HG02759 (cell line): ENCODE measurements at regions not wholly inside any gene's neighbourhood (a gene's known extent, or its start where the extent isn't known, plus 50 kb on each side); places are given as distances from the start of the nearest gene placed in this dataset.

Experiments used
- ATAC-seq: cut with Tn5 transposase; IDR thresholded peaks from one replicate; pipeline ENCODE4 v1.9.1; 2021; ENCODE audit warnings: mild to moderate bottlenecking, moderate library complexity; ENCODE audit not compliant: unreplicated experiment

DNA sequence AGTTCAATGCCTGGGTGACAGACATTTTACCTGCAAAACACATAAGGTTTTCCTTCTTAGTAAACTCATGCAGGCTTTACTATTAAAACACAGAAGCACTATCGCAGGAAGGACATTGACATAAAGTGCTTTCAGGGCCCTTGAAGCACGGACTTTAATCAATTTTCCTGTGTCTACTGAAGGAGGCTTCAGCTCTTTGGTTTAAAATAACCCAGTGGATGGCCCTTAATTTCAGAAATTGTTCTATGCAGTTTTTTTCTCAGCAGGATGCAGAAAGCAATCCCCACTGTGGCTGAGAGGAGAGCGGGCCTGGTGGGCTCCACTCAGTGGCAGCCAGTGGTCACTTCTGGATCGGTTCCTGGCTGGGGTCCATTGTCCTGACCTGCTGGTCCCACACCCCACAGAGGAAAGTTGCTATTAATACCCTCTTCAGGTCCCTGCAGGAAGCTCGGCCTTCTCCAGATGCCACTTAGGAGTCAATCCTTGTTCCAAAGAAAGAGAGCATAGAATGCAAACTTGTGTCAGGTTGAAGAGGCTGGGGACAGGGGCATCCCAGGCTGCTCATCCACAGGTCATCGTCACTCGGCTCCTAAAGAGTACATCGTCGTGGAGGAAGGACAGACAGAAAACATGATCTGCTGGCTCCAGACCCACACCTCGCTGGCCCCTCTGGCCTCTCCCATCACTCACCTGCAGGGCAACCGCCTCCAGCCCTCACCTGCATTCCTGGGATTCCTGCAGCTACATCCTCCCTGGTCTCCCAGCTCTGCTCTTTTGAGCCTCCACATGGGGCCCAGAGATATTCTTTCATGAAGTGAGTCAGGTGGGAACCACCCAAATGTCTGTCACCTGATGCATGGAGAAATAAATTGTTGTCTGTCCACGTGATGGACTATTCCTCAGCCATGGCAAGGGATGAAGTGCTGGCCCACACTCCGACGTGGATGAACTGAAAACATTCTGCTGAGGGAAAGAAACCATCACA lies 153.1 kb downstream of the PSMG1 start:
- ATAC-seq = no peak

DNA sequence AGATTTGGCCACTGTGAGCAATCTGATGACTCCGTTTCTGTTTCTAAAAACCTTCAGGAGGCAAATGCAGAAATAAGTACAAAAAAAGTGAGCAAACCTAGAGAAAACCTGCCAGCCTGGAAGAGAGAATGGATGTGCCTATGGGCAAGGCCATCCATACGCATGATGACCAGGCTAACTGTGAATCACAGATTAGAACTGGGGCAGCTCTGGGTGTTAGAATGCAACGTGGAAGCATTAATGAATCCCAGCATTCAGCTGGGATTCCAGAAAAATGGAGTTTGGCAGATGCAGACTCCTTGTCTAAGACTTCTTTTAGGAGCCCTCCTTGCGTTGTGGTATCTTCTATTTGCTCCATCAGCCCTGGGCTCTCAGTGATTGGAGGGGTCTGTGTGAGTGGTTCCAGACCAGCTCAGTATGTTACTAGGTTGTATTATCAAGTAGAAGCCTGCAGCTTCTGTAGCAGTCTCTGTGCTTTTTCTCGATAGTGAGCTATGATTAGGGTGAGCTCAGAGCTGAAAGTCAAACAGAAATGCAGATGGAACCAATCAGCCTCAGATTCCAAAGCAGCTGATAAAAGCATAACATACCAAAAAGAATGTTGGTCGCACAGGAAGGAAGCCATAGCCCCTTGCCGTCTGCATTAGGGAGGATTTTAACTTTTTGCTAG lies 154.0 kb downstream of the PSMG1 start:
- no peak for ATAC-seq

DNA sequence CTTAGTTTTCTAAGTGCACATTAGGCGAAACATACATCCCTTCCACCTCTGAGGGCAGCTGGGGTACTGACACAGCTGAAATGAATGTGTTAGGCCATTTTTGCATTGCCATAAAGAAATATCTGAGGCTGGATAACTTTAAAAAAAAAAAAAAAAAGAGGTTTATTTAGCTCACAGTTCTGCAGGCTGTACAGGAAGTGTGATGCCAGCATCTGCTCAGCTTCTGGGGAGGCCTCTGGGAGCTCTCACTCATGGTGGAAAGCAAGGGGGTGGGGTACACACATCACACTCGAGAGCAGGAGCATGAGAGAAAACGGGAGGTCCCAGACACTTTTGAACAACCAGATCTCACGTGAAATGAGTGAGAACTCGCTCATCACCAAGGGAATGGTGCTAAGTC lies 158.1 kb downstream of the PSMG1 start:
- ATAC-seq = no peak

DNA sequence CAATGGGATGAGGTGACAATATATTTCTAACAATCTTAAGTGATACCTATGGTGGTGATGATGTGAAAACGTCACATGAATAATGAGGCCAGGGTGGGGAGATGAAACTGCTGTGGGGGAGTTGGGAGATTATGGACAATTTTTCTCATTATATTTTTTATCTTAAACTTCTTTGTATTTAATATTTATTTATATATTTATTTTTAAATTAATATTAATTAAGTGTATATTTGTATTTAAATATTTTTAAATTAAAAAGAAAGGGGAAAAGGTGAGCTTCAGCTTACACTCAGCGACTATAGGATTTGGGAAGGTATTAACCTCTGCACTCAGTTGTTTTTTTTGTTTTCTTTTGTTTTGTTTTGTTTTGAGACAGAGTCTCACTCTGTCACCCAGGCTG lies 158.7 kb downstream of the PSMG1 start:
- ATAC-seq = no peak

DNA sequence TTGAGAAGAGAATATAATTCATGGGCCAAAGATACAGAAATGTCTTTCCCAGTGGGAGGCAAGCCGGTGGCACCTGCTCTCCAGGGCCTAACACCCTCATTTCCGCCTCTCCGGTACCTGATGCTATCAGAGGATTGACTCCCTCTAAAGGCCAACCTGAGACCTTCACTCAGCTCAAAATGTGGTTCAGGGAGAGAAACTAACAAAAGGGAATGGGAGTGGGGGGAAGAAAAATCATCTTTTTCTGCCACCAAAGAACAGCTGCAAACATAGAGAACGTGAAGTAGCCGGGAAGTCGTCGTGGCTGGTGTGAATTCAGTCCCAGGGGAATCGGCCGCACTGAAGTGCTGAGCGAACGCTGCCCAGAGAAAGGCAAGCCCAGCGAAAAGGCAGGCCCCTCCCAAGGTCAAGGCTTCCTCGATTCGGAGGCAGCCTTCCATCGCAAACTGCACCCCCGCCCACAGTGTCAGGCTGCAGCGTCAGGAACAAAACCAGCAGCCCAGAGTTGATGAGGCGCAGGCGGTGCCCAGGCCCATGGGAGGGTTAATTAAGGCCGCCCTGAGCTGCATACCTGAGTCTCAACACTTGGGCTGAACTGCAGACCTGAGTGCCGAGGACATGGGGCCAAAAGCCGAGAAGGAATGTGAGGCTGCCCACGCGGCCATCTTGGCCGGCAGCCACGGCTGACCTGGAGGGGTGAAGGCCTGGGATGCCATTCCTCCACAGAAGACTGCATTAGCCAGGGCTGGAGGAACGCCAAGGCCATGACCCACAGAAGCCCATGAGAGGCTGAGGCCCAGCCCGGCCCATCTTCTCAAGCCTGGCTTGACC lies 160.2 kb downstream of the PSMG1 start:
- ATAC-seq = no peak

DNA sequence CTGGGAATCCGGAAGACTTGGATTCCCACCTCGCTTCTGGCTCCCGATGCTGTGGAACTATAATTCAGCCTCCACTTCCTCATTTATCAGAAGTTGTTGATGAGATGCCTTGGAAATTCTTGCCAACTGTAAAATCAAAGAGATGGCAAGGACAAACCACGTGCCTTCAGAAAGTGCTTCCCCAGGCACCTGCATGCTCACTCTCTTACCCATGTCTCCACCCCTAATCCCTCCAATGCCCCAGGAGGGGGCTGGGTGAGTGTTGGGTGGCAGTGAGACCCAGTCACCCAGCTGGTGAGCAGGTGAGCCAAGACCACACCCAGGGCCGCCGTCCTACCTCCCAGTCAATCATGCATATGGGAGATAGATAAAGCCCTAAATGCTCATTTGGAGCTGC lies 160.8 kb downstream of the PSMG1 start:
- ATAC-seq = no peak

DNA sequence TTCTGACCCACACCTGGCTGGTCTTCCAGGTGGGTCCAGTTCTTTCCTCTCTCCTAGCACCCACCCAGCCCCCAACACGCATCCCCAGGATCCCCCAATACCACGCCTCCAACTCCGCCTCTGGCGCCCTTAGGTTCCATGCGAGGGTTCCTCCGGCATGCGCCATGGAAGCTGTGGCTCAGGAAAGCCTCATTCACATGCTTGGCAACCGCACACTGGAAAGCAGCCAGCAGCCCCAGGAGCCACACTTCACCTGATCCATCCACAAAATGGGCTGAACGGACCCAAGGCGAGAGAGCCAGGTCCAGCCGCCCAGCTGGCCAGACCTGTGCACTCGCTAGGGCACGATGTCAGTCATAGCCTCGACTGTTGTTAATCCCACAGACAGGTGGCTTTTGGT lies 161.2 kb downstream of the PSMG1 start:
- no peak for ATAC-seq

DNA sequence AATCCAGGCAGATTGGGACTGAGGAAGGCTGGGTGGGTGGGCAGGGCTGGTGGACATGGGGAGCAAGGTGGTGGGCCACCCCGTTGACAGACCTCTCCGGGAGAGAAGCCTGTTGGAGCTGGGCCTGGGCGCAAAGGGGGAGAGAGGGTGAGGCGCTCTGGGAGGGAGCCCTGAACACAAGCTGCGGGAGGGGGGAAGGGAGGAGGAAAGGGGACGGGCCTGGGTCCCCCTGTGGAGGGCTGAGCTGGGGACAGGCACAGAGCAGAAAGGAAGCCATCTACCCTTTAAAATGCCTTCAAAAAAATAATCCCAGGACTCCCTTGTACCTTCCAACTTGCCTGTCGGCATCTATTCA lies 161.8 kb downstream of the PSMG1 start:
- no peak for ATAC-seq

DNA sequence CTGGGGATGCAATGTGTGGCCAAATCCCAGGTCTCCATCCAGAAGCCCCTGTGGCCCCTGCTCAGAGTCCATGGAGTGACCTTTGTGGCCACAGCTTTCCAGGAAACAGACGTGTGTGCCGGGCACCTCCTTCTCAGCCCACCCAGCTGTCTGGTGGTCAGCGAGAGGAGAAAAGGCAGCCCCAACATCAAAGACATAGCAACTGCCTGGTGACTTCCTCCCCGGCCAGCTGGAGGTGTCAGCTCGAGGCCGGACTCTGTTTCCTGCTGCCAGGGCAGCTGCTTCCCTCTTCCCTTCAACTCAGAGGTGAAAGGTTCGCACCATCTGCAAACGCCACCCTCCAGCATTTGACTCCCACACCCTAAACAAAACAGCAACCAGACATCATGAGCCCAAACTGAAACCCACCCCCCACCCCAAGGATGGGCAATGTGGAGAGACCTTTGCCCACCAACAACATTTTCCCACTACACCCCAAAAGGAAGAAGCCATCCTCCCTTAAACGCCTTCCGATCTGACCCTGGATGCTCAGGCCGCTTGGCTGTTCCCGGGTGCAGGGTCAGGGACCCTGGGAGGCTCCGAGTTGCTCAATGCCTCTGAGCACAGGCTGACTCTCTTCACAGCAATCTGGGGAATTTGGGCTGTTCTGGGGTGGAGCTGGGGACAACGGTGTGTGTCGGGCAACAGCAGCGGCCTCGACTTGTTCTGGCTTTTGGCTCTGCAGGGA lies 162.3 kb downstream of the PSMG1 start:
- no peak for ATAC-seq

DNA sequence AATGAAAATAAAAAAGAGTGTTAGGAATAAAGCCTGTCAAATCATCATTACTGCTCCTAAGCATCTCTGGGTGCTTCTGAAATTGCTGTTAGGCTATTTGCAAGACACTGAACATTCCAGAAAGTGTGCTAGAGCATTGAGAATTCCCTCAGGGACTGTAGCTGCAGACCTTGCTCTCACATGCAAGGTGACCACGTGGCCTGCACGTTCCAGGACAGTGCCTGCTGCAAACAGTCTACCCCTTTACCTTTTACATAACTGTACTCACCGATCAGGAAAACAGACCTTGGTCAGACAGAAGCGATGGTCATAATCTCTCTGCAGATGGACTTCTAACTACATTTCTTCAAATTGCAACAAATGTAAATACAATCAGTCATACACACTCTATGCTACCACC lies 164.5 kb downstream of the PSMG1 start:
- ATAC-seq = no peak

DNA sequence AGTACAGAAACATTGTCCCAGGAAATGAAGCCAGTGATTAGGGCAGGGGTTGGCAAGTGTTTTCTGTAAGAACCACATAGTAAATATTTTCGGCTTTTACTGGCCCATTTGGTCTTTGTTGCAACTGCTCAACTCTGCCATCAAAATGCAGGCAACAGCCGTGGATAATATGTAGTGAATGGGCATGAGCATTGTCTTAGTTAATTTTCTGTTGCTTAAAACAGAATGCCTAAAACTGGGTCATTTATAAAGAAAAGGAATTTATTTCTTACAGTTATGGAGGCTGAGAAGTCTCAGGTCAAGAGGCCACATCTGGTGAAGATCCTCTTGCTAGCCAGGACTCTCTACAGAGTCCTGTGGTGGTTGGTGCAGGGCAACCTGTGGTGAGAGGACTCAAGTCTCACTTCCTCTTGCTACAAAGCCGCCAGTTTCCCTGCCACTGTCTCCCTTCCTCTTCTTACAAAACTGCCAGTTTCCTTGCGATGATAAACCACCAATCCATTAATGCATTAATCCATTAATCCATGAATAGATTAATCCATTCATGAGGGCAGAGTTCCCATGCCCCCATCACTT lies 166.4 kb downstream of the PSMG1 start:
- peak; percentile 97 for ATAC-seq

DNA sequence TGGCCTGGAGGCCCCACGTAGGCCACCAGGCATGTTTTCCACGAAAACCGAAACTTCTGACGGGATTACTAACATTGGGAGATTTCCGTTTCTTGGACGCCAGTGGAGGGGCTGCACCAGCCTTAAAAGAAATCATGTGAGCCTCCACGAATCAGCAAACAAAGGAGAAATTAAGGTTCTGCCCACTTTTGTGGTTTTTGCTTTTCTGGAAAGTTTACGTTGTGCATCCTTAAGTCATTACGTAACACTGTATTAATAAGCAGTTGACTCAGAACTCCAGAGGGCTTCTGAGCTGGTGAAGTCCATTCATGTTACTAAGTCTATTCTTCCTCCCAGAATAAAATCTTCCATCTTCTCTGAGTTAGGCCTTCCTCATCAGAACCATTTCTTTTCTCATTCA lies 168.5 kb downstream of the PSMG1 start:
- no peak for ATAC-seq

DNA sequence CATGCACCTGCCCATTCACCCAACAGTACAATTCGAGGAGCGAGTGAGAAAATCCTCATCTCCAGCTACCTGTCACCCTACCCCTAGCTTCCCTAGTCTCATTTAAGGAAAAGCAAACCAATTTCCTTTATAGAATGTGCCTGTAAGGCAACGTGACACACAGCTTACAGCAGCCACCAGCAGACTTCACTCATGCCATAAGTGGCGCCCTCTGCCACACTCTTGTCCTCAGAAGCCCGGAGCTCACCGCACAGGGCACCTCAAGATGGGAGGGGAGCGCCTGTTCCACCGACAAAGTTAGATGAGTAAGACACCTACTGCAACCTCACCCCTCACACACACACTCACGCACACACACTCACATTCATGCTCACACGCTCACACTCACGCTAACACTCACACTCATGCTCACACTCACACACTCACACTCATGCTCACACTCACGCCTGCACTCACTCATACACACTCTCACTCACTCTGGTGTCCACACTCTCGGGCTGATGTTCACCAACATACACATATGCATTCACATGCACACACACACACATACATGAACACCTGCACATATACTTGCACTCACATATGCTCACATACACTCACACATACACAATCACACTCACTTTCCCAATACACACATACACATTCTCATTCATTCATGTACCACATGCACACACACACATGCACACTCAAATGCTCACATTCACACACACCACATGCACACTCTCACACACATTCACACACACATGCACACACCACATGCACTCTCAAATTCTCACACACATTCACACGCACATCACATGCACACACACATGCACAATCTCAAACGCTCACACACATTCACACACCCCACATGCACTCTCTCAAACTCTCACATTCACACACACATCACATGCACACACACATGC lies 170.7 kb downstream of the PSMG1 start:
- ATAC-seq = no peak

DNA sequence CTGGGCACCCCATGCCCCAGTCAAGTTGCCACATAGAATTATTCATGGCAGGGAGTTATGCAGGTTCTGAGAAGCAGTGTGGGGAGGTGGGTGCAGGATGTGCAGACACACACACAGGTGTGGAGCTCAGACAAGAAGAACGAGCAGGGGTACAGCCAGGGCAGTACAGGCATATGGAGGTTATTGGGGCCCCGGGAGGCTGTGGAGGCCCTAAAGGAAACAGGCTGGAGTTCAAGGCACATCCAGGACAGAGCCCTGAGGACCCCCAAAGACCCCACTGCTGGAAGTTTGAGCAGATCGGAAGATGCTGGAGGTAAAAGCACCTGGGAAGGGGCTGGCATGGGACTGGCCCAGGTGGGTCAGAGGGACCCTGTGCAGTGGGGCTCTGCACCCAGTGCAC lies 171.3 kb downstream of the PSMG1 start:
- no peak for ATAC-seq

DNA sequence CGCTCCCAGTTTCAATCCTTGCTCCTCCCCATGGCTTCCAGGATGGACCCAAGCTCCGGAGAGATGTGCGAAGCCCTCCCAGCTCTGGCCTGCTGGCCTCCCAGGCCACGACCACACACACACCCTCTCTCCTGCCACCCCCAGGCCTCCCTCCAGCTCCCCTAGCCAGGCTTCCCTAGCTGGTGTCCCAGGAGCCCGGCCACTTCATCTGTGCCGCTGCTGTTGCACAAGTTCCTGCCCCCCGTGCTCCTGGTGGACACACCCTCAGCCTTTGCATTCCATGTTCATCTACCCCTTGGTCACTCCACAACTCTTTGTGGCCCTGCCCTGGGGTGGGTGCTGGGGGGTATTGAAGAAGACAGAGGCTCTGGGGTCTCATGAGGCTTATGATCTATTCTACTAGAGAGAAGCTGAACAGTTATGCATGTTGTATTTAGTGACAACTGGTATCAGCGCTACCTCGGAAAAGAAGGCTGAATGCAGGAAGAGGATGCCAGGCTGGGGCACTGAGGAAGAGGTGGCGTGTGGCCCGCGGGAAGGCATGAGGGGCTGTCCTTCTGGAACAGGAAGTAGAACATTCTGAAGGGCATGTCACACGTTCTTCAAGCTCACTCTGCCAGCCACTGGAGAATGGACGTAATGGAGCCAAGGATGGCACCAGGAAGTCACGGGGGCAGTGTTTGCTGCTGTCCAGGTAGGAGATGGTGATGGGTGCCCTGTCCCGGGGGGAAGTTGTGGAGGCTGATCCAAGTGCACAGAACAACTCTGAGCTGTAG lies 172.4 kb downstream of the PSMG1 start:
- no peak for ATAC-seq

DNA sequence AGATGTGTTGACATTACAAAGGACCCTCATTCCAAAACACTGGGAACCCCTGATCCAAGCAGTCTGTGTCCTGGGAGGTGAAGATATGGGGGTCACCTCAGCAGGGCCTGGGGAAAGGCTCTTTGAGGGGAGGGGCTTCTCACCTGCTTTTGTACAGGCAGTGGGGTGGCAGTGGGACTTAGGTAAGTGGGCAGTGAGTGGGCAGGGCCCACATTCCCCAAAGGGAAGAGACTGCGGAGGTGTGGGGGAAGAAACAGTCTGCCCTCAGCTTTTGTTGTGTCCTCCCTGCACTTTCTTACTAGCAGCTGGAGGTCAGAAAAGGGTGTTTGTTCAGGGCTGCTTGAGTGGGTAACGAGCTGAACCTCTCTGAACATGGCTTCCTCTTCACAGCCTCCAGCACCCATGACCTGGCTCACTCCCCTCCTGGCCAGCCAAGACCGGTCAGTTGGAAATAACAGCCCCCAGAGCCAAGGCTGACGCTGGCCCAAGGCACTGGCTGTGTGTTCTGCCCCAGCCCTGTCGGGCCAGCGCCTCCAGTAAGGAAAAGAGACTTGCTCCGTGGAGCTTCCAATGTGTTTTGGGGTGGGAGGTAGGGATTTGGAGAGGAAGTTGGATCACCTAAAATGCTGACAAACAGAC lies 173.5 kb downstream of the PSMG1 start:
- no peak for ATAC-seq

DNA sequence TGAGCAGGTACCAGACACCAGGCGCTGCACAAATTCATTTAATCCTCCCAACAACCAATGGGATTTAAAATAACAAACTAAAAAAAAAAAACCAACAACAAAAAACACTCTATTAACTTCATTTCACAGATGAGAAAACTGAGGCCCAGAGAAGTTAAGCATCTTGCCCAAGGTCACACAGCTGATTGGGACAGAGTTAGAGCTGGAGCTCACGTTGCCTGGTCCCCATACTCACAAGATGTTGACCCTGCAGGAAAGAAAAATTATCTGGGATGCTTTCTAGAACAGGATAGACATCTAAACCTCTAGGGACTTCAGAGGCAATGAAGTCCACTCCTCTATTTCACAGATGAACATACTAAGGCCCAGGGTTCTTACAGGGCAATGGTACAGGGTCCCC lies 175.3 kb downstream of the PSMG1 start:
- no peak for ATAC-seq

DNA sequence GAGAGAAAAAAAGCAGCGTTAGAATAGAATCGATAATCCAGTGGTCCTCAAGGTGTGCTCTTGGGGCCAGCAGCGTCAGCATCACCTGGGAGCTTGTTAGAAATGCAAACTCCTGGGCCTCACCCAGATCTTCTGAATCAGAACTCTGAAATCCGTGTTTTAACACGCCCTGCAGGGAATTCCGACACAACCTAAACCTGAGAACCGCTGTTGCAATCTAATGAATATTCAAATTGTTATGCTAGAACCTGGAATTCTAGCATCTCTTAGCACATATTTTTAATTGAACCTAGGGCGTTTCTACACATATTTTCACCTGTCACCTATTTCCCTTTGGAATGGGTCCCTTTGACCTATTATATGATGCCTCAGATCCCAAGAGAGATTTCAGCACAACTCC lies 175.7 kb downstream of the PSMG1 start:
- no peak for ATAC-seq
